DND-41 (cell line): ENCODE measurements at regions not wholly inside any gene's neighbourhood (a gene's known extent, or its start where the extent isn't known, plus 50 kb on each side); places are given as distances from the start of the nearest gene placed in this dataset.

ENCODE experiments used
- CTCF ChIP-seq: IDR thresholded peaks from 2 replicates; pipeline ENCODE4 v1.5.1; 2012; ENCODE audit warnings: borderline replicate concordance, low read length, moderate library complexity, mild to moderate bottlenecking; ENCODE audit not compliant: poor library complexity, severe bottlenecking; ENCODE audit errors: extremely low read depth
- EZH2 ChIP-seq: IDR thresholded peaks from 3 replicates; pipeline ENCODE4 v1.6.1; 2012; ENCODE audit warnings: borderline replicate concordance, low read depth, mild to moderate bottlenecking, moderate library complexity, low read length, inconsistent platforms; ENCODE audit not compliant: severe bottlenecking

- TF ChIP-seq CTCF (no peak), EZH2 (no peak)
Measured at GRCh38 chr1:87972811-87973210, 644.1 kb downstream of the LMO4 start.
